Right hindlimb (tissue), 1 donor: ENCODE measurements at regions not wholly inside any gene's neighbourhood (a gene's known extent, or its start where the extent isn't known, plus 50 kb on each side); places are given as distances from the start of the nearest gene placed in this dataset.
A peak's percentile ranks its signal among the peaks of the same experiment; 100 is the strongest.
"Not testable (repeated sequence)": the region's sequence is repeated elsewhere in the genome, so short reads cannot be mapped to it uniquely, and the experiment has no call there.

Experiments used
- DNase-seq: peaks from one replicate; pipeline ENCODE4 v3.0.0-alpha.2; 2018

GRCh38 chr14:81971911-81972310 lies 438.3 kb upstream of the SEL1L start:
- DNase-seq = peak; percentile 25

- no peak for DNase-seq
Observed at GRCh38 chr14:81972601-81973000, 438.9 kb upstream of the SEL1L start.

GRCh38 chr14:81974543-81974942 lies 440.9 kb upstream of the SEL1L start:
- DNase-seq = no peak

GRCh38 chr14:81980601-81981306 lies 447.1 kb upstream of the SEL1L start:
- DNase-seq = no peak

GRCh38 chr14:81981307-81981675 lies 447.6 kb upstream of the SEL1L start:
- DNase-seq = no peak

- no peak for DNase-seq
Observed at GRCh38 chr14:81982046-81982445, 448.4 kb upstream of the SEL1L start.

- DNase-seq = no peak
Observed at GRCh38 chr14:81986005-81986404, 452.4 kb upstream of the SEL1L start.

GRCh38 chr14:81989211-81989610 lies 455.6 kb upstream of the SEL1L start:
- DNase-seq = no peak

GRCh38 chr14:81990312-81990761 lies 456.7 kb upstream of the SEL1L start:
- DNase-seq = peak; percentile 68

GRCh38 chr14:81991998-81992397 lies 458.3 kb upstream of the SEL1L start:
- no peak for DNase-seq

GRCh38 chr14:81993432-81993831 lies 459.8 kb upstream of the SEL1L start:
- no peak for DNase-seq

GRCh38 chr14:82003426-82003825 lies 469.8 kb upstream of the SEL1L start:
- DNase-seq = peak; percentile 33

GRCh38 chr14:82009076-82009475 lies 475.4 kb upstream of the SEL1L start:
- DNase-seq = no peak

GRCh38 chr14:82009993-82010392 lies 476.3 kb upstream of the SEL1L start:
- no peak for DNase-seq

- no peak for DNase-seq
Observed at GRCh38 chr14:82011460-82011859, 477.8 kb upstream of the SEL1L start.

GRCh38 chr14:82029038-82029437 lies 495.4 kb upstream of the SEL1L start:
- no peak for DNase-seq

- DNase-seq = no peak
Observed at GRCh38 chr14:82035397-82035796, 501.7 kb upstream of the SEL1L start.

- not testable (repeated sequence) for DNase-seq
Observed at GRCh38 chr14:82038066-82038465, 504.4 kb upstream of the SEL1L start.

- DNase-seq = no peak
Observed at GRCh38 chr14:82045339-82045738, 511.7 kb upstream of the SEL1L start.

- no peak for DNase-seq
Observed at GRCh38 chr14:82046512-82047226, 513.0 kb upstream of the SEL1L start.

GRCh38 chr14:82047777-82048470 lies 514.3 kb upstream of the SEL1L start:
- no peak for DNase-seq

- no peak for DNase-seq
Observed at GRCh38 chr14:82052778-82053177, 519.1 kb upstream of the SEL1L start.

- DNase-seq = no peak
Observed at GRCh38 chr14:82055515-82056115, 522.0 kb upstream of the SEL1L start.

- DNase-seq = no peak
Observed at GRCh38 chr14:82060219-82060618, 526.6 kb upstream of the SEL1L start.
